Limb (tissue), 2 donors: ENCODE measurements at regions not wholly inside any gene's neighbourhood (a gene's known extent, or its start where the extent isn't known, plus 50 kb on each side); places are given as distances from the start of the nearest gene placed in this dataset.
A peak's percentile ranks its signal among the peaks of the same experiment; 100 is the strongest.
"Not testable (repeated sequence)": the region's sequence is repeated elsewhere in the genome, so short reads cannot be mapped to it uniquely, and the experiment has no call there.

Experiments used
- DNase-seq, 2 donors: peaks; one replicate each; pipeline ENCODE4 v3.0.0-alpha.2; 2016; ENCODE audit errors: extremely low spot score in 2 of 2

- not testable (repeated sequence) for DNase-seq
These were observed 171.5 kb upstream of the SPHKAP start for GRCh38 chr2:228352980-228353379.

DNA sequence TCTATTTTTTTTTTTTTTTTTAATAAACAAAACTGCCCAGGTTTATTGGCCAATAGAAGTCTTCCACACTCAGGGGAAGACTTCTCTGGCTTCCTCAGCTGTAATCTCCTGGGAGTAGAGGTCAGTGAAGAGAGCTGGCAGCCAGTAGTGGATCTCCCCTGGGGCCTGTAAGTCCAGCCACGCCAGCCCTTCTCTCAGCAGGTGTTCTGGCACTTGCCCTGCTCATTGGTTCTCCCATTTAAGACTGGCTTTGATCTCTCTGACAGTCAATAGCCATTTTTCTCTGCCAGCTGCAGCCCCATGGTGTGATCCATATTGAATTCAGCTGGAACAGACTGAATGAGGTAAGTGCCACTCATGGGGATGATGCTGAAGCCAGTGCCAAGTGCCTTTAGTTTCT lies 170.6 kb upstream of the SPHKAP start:
- no peak for DNase-seq

GRCh38 chr2:228348516-228349064 lies 167.1 kb upstream of the SPHKAP start:
- no peak for DNase-seq

DNA sequence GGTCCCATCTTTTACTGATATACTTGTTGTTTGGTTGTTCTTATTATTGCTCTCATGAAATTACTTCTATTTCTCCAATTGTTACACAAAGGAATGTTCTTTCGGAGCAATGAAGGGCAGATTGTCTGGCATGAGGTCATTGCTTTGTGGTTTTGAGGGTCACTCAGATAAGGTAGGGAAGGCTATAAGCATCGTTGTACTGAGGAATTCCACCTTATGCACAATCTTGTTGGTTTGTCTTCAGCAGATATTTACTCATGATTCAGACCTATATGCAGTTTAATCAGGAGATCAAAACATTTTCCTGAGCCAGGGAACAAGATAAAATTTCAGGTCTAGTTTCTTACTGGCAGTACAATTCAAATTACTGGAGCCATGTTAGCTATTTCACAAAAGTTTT lies 163.0 kb upstream of the SPHKAP start:
- no peak for DNase-seq

GRCh38 chr2:228339525-228339924 lies 158.0 kb upstream of the SPHKAP start:
- DNase-seq, result no peak

- no peak for DNase-seq
These were observed 152.7 kb upstream of the SPHKAP start for GRCh38 chr2:228334180-228334579.

- DNase-seq, result no peak
These were observed 147.8 kb upstream of the SPHKAP start for GRCh38 chr2:228329282-228329681.

DNA sequence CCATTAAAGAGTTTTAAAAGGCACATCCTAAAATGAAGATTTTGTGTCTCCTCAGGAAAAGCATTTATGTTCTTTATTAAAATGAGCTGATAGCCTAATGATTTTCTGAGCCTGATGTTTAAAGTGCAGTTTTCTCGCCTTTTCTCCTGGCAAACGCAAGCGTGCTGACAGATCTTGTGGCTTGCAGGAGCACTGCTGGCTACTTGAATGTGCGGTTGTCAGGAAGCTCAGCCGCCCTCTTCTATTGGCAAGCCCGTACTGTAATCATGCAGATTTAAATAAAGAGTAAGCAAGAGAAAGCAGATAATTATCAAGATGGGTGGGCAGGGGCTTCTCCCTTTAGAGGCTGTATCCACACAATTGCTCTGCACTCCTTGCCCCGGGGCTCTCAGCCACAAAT lies 139.5 kb upstream of the SPHKAP start:
- no peak for DNase-seq

DNA sequence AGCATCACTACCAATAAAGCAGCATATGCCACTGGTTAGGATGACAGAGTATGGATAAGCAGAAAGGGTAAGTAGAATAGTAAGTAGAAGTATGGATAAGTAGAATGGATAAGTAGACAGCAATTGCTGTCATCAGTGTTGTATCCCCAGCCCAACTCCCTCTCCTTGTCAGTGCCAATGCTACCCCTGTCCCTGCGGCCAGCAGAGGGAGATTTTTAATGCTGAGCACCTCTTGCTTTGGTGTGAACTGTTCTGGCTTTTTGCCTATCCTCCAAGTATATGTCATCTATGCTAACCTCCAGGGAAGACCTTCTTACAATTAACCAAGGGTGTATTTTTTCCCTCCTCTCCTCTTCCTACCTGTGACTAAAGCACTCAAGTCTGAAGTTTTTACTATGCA lies 136.7 kb upstream of the SPHKAP start:
- DNase-seq, result peak in 1 of 2 donors; percentile 31

DNA sequence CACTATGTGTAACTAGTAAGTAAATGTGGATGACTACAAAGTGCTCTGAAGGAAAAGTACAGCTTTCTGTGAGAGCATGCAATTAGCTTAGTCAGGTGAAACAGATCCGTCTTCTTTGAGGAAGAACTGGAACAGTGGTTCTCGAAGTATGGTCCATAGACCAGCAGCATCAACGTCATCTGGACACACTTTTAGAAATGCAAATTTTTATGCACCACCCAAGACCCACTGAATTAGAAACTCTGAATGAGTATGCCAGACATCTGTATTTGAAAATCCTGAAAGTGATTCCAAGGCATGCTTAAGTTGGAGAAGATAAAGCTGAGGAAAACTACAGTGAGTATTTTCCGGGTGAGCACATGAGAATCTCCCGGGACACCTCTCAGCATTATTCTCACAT lies 130.7 kb upstream of the SPHKAP start:
- no peak for DNase-seq

DNA sequence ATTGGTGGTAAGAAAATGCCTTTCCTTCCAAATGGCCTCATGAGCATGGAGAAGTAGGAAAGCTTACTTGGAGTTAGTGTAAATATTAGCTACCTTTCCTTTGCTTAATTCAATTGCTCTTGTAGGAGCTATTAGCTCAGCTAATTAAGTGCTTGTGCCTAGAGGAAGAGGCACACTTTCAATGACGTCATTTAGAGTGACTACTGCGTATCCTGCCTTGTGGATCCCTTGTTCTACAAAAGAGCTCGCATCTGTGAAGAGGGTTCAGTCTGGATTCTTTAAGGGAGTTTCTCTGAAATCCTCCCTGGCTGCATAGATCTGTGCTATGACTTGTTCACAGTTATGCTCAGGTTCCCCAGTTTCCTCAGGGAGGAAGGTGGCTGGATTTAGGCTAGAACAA lies 122.5 kb upstream of the SPHKAP start:
- no peak for DNase-seq

- no peak for DNase-seq
These were observed 102.1 kb upstream of the SPHKAP start for GRCh38 chr2:228283491-228284171.

- no peak for DNase-seq
These were observed 100.9 kb upstream of the SPHKAP start for GRCh38 chr2:228282376-228282775.

DNA sequence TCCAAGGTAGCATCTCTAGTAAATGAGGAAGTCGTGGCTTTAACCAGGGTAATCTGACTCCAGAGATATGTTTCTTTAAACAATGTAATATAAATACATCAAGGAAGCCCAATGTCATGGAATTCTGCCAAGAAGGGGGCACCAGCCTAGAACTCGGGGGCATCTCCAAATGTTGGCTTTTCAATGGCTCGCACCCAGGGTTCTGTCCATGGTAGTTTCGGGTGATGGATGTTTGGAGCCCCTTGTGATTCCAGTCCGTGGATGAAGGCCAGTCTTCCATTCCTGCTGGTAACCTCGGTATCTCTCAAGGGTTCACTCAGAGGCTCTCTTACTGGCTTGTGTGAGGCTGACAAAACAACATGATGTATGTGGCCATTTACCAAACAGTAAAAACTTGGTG lies 91.7 kb upstream of the SPHKAP start:
- DNase-seq, result no peak

DNA sequence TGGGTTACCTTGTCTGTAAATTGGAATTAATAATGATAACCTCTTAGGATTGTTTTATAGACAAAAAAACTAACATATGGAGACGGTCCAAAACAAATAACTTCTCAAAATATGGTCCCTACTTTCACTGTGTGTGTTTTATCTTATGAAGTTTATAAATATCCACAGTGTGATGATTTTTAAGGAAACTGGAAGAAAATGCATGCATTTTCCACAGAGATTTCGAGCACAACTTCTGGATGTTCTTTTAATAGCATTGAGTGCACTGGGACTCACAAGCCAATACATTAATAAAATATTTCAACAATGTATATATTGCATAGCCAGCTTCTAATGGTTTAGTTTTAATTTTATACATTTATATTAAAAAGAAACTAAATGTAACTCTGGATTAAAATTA lies 87.9 kb upstream of the SPHKAP start:
- peak in 1 of 2 donors; percentile 23 for DNase-seq

GRCh38 chr2:228268756-228269155 lies 87.3 kb upstream of the SPHKAP start:
- DNase-seq, result peak in 1 of 2 donors; percentile 18

GRCh38 chr2:228268301-228268700 lies 86.8 kb upstream of the SPHKAP start:
- no peak for DNase-seq

DNA sequence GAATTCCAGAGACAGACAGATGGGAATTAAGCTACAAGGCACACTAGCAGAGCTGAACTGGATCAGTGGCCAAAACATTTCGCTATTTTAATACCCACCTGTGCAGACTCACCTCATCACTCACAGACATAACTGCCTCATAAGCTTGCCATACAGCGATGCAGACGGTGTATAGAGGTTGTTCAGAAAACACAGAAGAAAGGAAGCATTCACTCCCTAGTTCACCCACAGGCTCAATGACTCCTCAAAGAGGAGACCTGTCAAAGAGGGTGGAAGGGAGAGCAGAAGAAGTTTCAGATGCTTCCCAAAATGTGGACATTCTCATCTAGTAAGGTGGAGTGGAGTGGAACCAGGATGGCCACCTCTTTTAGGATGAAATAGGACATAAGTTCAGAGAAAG lies 81.7 kb upstream of the SPHKAP start:
- no peak for DNase-seq

GRCh38 chr2:228261546-228261945 lies 80.1 kb upstream of the SPHKAP start:
- DNase-seq, result no peak

GRCh38 chr2:228257379-228257778 lies 75.9 kb upstream of the SPHKAP start:
- no peak for DNase-seq

DNA sequence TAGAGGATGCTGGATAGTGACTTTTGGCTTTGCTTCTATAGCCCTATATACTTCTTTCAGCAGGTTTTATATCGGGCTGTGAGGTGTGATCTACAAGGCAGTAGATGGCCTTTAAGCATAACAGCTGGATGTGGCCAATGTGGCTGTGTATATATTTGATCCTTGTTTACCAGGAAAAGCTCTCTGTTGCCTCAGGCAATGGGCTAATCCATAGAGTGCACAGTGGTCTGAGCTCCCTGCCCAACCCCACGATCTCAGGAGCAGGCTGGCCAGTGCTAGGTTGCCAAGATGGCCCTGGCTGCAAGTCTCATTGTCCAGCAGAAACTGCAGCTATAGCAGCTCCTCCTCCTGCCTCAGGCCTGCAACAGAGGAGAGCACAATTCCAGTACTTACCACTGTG lies 72.3 kb upstream of the SPHKAP start:
- DNase-seq, result no peak

DNA sequence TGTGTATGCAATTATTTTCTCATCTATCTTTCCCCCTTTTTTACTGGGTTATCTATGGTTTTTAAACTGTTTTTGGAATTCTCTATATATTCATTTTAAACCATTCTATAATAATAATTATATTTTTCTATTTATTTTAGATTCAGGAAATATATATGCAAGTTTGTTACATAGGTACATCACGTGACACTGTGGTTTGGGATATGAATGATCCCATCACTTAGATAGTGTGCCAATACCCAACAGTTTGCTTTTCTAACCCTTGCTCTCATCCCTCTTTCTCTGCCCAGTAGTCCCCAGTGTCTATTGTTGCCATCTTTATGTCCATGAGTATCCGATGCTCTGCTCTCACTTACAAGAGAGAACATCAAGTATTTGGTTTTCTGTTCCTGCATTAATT lies 65.8 kb upstream of the SPHKAP start:
- DNase-seq, result no peak

DNA sequence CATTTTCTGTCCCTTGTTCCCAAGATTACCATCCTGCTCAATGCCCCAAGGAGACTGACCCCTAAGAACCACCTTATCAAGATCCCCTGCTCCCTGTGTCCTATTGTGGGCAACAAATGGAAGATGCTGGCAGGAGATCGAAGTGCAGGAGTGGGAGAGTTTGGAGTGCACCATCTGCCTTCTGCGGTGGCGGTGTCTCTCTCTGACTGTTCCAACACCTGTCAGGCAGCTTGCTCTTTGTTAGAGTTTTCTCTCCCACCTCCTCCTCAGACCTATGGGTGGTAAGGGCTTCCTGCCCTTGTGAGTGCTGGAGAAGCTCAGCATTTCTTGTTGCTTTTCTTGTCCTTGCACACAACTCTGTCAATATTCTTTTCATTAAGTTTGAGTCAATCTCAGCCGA lies 64.1 kb upstream of the SPHKAP start:
- no peak for DNase-seq

- no peak for DNase-seq
These were observed 61.1 kb upstream of the SPHKAP start for GRCh38 chr2:228242591-228242990.
